Memory B cell (primary cell): ENCODE measurements at regions not wholly inside any gene's neighbourhood (a gene's known extent, or its start where the extent isn't known, plus 50 kb on each side); places are given as distances from the start of the nearest gene placed in this dataset.
"Not testable (repeated sequence)": the region's sequence is repeated elsewhere in the genome, so short reads cannot be mapped to it uniquely, and the experiment has no call there.

ENCODE experiments used
- ATAC-seq: fragments of 150-1000 bp; cut with Tn5 transposase; 2 replicates; pipeline ENCODE4 v1.10.0; 2021; ENCODE audit warnings: low read depth, mild to moderate bottlenecking, moderate library complexity
- DNase-seq, 2 donors: peaks; one replicate each; pipeline ENCODE4 v3.0.0; 2022; ENCODE audit warnings: low spot score in 2 of 2
- H3K27ac Mint-ChIP-seq: one replicate; pipeline ENCODE4 v1.8.0; 2022; ENCODE audit warnings: mild to moderate bottlenecking, moderate library complexity, mixed read lengths
- H3K27me3 Mint-ChIP-seq: one replicate; pipeline ENCODE4 v1.8.0; 2022; ENCODE audit warnings: mixed read lengths
- H3K36me3 Mint-ChIP-seq: one replicate; pipeline ENCODE4 v1.8.0; 2022; ENCODE audit warnings: mild to moderate bottlenecking, mixed read lengths
- H3K4me1 Mint-ChIP-seq: one replicate; pipeline ENCODE4 v1.8.0; 2022; ENCODE audit warnings: mixed read lengths
- H3K4me3 Mint-ChIP-seq: one replicate; pipeline ENCODE4 v1.8.0; 2022; ENCODE audit warnings: mild to moderate bottlenecking, moderate library complexity, mixed read lengths
- H3K9me3 Mint-ChIP-seq: one replicate; pipeline ENCODE4 v1.8.0; 2022; ENCODE audit warnings: mixed read lengths

DNA sequence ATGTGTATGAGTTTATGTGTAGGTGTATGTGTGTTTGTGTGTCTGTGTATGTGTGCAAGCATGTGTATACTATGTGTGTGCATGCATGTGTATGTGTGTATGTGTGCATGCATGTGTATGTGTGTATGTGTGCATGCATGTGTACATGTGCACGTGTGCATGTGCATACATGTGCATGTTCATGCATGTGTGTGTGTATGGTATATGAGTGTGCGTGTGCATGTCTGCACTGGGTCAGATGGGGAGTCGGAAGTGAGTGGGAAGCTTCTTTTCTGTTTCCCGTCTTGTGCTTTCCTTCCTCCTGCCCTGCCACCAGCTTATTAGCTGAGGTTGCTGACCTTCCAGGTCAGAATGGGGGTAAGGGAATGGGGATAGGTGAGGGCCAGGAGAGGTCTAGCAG lies 174.7 kb downstream of the MAP2K4 start:
- no peak overlapping the region for H3K4me3 Mint-ChIP-seq
- H3K4me1 Mint-ChIP-seq = no peaks in the 10 kb centered on the region
- ATAC-seq (no peak), DNase-seq (no peak)
- H3K36me3 Mint-ChIP-seq = no peaks in the 10 kb centered on the region
- peaks cover 9% of the 10 kb centered on the region for H3K27me3 Mint-ChIP-seq
- no peak overlapping the region for H3K27ac Mint-ChIP-seq
- H3K9me3 Mint-ChIP-seq = no peaks in the 10 kb centered on the region

DNA sequence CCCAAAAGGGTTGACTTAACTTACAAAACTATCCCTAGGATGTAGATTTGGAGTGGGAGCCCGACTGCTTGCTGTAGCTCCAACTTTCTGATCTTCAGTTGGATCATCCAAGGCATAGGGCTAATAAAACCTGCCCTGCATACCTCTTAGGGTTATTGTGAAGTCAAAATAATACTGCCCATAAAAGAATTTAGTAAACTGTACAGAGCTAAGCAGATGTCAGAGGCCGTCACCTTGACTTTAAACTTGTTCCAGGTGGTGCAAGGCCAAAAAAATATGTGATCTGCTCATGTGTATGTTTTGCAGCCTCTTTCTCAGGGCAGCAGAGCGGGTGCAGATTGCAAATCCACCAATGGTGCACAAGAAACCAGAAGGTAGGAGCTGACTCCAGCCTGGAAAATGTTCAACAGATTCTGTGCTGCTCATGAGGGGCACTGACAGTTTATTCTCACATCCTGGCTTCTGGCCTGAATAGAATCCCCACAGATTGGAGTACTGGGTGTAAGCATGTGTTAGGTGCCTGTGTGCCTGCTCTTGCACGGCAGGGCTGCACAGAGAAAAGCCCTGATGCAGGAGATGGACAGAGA lies 180.7 kb downstream of the MAP2K4 start:
- no peaks in the 10 kb centered on the region for H3K9me3 Mint-ChIP-seq
- H3K27ac Mint-ChIP-seq = no peak overlapping the region
- ATAC-seq (no peak), DNase-seq (no peak)
- no peak overlapping the region for H3K4me3 Mint-ChIP-seq
- no peaks in the 10 kb centered on the region for H3K4me1 Mint-ChIP-seq
- H3K36me3 Mint-ChIP-seq = no peaks in the 10 kb centered on the region
- H3K27me3 Mint-ChIP-seq = peaks cover 2% of the 10 kb centered on the region

- DNase-seq = no peak
- Mint-ChIP-seq H3K36me3 (no peaks in the 10 kb centered on the region), H3K4me1 (no peaks in the 10 kb centered on the region), H3K4me3 (no peak overlapping the region), H3K9me3 (no peaks in the 10 kb centered on the region), H3K27me3 (peaks cover 5% of the 10 kb centered on the region), H3K27ac (no peak overlapping the region)
- no peak for ATAC-seq
Measured at GRCh38 chr17:12209632-12210191, 189.0 kb downstream of the MAP2K4 start.

DNA sequence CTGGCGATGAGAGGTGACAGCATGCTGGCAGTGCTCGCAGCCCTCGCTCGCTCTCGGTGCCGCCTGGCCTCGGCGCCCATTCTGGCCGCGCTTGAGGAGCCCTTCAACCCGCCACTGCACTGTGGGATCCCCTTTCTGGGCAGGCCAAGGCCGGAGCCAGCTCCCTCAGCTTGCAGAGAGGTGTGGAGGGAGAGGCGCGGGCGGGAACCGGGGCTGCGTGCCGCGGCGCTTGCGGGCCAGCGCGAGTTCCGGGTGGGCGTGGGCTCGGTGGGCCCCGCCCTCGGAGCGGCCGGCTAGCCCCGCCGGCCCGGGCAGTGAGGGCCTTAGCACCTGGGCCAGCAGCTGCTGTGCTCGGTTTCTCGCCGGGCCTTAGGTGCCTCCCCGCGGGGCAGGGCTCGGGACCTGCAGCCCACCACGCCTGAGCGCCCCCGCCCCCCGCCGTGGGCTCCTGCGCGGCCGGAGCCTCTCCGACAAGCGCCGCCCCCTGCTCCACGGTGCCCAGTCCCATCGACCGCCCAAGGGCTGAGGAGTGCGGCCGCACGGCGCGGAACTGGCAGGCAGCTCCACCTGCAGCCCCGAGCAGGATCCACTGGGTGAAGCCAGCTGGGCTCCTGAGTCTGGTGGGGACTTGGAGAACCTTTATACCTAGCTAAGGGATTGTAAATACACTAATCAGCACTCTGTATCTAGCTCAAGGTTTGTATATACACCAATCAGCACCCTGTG lies 200.2 kb downstream of the MAP2K4 start:
- not testable (repeated sequence) for H3K4me3 Mint-ChIP-seq, H3K9me3 Mint-ChIP-seq, H3K27ac Mint-ChIP-seq, ATAC-seq, H3K36me3 Mint-ChIP-seq, H3K4me1 Mint-ChIP-seq, DNase-seq
- peaks cover 11% of the 10 kb centered on the region for H3K27me3 Mint-ChIP-seq

DNA sequence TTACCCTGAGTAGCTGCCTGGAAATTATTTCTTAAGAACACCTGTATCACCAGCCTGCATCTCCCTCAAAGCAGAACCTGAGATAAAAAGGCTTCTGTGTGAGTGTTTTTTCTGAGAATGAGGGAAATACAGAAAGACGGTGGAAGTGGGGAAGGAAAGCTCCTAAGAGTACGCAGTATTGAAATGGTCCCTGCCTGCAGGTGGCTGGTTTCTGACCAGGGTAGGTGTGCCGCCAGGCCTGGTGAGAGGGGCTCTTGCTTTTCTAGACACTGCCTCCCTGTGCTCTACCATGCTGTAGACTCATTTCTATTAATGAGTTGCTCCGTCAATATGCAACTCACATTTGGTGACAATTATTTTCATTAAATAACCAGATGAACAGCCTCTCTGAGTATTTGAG lies 201.7 kb downstream of the MAP2K4 start:
- H3K27me3 Mint-ChIP-seq = peaks cover 13% of the 10 kb centered on the region
- DNase-seq (no peak), ATAC-seq (no peak)
- no peak overlapping the region for H3K4me3 Mint-ChIP-seq
- H3K9me3 Mint-ChIP-seq = peaks cover 4% of the 10 kb centered on the region
- H3K36me3 Mint-ChIP-seq = no peaks in the 10 kb centered on the region
- H3K4me1 Mint-ChIP-seq = no peaks in the 10 kb centered on the region
- no peak overlapping the region for H3K27ac Mint-ChIP-seq

- Mint-ChIP-seq H3K27me3 (peaks cover 8% of the 10 kb centered on the region), H3K4me1 (no peaks in the 10 kb centered on the region), H3K9me3 (no peaks in the 10 kb centered on the region), H3K27ac (no peak overlapping the region), H3K4me3 (no peak overlapping the region), H3K36me3 (no peaks in the 10 kb centered on the region)
- no peak for DNase-seq
- no peak for ATAC-seq
Measured at GRCh38 chr17:12227547-12227946, 206.9 kb downstream of the MAP2K4 start.

- H3K9me3 Mint-ChIP-seq = no peaks in the 10 kb centered on the region
- H3K4me3 Mint-ChIP-seq = no peak overlapping the region
- no peaks in the 10 kb centered on the region for H3K36me3 Mint-ChIP-seq
- DNase-seq (no peak), ATAC-seq (no peak)
- no peaks in the 10 kb centered on the region for H3K4me1 Mint-ChIP-seq
- H3K27ac Mint-ChIP-seq = no peak overlapping the region
- peaks cover 8% of the 10 kb centered on the region for H3K27me3 Mint-ChIP-seq
Measured at GRCh38 chr17:12229335-12229734, 208.7 kb downstream of the MAP2K4 start.

DNA sequence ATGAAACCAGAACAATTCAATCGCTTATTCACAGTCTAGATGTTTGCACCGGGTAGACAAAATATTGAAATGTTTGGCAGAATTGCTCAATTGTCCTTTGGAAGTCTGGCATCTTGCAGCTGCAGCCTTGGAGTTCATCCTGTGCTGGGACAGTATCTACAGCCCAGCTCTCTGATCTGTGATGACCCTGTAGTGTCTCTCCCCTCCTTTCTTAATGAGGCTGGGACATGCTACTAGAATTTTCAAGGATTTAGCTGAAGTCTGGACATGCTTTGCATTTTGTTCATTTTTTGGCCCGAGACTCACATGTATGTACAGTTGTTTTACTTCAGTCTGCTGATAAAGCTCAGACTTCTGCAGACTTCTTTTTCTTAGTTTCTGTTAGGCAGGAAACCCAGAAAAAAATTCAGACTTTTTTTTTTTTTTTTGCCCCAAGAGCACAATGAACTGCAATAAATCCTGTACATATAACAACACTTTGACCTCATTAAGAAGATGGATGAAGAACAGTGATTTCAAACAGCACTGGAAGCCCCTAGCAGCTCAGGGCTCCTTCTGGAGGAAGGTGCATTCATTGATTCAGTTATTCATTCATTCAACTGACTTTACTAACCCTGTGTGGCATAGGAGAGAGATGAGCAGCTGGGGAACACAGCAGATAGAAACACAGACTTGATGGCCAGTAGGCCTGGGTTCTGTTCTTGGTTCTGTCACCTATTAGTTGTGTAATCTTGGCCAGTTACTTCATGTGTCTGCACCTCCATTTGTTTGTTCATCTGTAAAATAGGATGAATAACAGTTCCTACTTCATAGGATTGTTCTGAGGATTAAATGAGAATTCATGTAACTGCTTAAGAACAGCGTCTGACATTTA lies 210.0 kb downstream of the MAP2K4 start:
- H3K4me1 Mint-ChIP-seq = no peaks in the 10 kb centered on the region
- no peak for ATAC-seq
- no peak overlapping the region for H3K4me3 Mint-ChIP-seq
- peaks cover 5% of the 10 kb centered on the region for H3K27me3 Mint-ChIP-seq
- no peak for DNase-seq
- no peaks in the 10 kb centered on the region for H3K9me3 Mint-ChIP-seq
- H3K36me3 Mint-ChIP-seq = no peaks in the 10 kb centered on the region
- no peak overlapping the region for H3K27ac Mint-ChIP-seq

GRCh38 chr17:12231355-12231682 lies 210.6 kb downstream of the MAP2K4 start:
- ATAC-seq (no peak), DNase-seq (no peak)
- no peaks in the 10 kb centered on the region for H3K36me3 Mint-ChIP-seq
- H3K27me3 Mint-ChIP-seq = peaks cover 2% of the 10 kb centered on the region
- no peaks in the 10 kb centered on the region for H3K9me3 Mint-ChIP-seq
- H3K4me3 Mint-ChIP-seq = no peak overlapping the region
- no peak overlapping the region for H3K27ac Mint-ChIP-seq
- no peaks in the 10 kb centered on the region for H3K4me1 Mint-ChIP-seq

GRCh38 chr17:12239021-12239420 lies 218.3 kb downstream of the MAP2K4 start:
- not testable (repeated sequence) for H3K9me3 Mint-ChIP-seq, H3K4me1 Mint-ChIP-seq, H3K27ac Mint-ChIP-seq, H3K4me3 Mint-ChIP-seq, H3K36me3 Mint-ChIP-seq, ATAC-seq, DNase-seq, H3K27me3 Mint-ChIP-seq

- no peak overlapping the region for H3K27ac Mint-ChIP-seq
- no peaks in the 10 kb centered on the region for H3K9me3 Mint-ChIP-seq
- H3K36me3 Mint-ChIP-seq = no peaks in the 10 kb centered on the region
- ATAC-seq = no peak
- H3K4me3 Mint-ChIP-seq = no peak overlapping the region
- no peaks in the 10 kb centered on the region for H3K27me3 Mint-ChIP-seq
- no peaks in the 10 kb centered on the region for H3K4me1 Mint-ChIP-seq
- DNase-seq = no peak
Measured at GRCh38 chr17:12242345-12242954, 221.8 kb downstream of the MAP2K4 start.

DNA sequence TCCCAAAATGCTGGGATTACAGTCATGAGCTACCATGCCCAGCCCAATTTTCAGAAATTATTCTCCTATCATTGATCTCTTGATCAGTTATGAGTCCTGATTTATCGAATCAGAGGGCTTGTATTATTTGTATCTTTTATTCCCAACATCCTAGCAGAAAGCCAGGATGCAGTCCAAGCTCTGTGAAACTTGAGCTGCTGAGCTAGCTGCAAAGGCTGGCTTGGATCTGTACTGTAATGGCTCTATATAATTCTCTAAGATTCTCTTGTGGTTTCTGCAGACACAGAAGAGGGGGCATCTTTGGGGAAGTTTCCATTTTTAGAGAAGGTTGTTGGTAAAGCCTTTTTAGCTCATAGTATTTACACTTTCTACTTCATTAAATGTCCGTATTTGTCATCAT lies 227.1 kb downstream of the MAP2K4 start:
- H3K36me3 Mint-ChIP-seq = no peaks in the 10 kb centered on the region
- no peak overlapping the region for H3K27ac Mint-ChIP-seq
- ATAC-seq (no peak), DNase-seq (no peak)
- H3K4me1 Mint-ChIP-seq = peaks cover 5% of the 10 kb centered on the region
- no peaks in the 10 kb centered on the region for H3K9me3 Mint-ChIP-seq
- H3K4me3 Mint-ChIP-seq = no peak overlapping the region
- peaks cover 14% of the 10 kb centered on the region for H3K27me3 Mint-ChIP-seq

- H3K9me3 Mint-ChIP-seq = no peaks in the 10 kb centered on the region
- peaks cover 5% of the 10 kb centered on the region for H3K4me1 Mint-ChIP-seq
- no peak overlapping the region for H3K4me3 Mint-ChIP-seq
- H3K27ac Mint-ChIP-seq = no peak overlapping the region
- H3K36me3 Mint-ChIP-seq = no peaks in the 10 kb centered on the region
- no peak for ATAC-seq
- peaks cover 15% of the 10 kb centered on the region for H3K27me3 Mint-ChIP-seq
- DNase-seq = no peak
Measured at GRCh38 chr17:12250973-12251372, 230.3 kb downstream of the MAP2K4 start.

DNA sequence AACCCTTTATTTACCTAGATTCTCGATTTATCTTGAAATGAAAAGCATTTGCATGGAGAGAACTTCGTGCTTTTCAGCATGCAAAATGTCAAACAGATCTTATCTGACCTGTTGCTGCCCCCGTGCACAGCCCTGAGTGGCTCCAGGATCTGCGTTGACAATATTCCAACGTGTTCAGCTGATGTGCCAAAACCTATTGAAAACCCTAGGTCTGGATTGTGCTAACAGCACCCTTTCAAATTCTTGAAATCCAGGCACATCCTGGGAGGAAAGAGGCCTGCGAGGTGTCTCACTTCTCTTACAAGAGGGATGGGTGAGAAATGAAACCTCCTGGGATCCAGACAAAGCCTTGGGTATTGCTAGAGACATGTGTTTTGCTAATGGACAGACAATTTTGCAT lies 231.8 kb downstream of the MAP2K4 start:
- Mint-ChIP-seq H3K9me3 (no peaks in the 10 kb centered on the region), H3K27ac (no peak overlapping the region), H3K27me3 (peaks cover 15% of the 10 kb centered on the region), H3K4me1 (peaks cover 5% of the 10 kb centered on the region), H3K36me3 (no peaks in the 10 kb centered on the region), H3K4me3 (no peak overlapping the region)
- ATAC-seq (no peak), DNase-seq (no peak)
